Upper lobe of left lung (tissue), 6 donors: ENCODE measurements at regions not wholly inside any gene's neighbourhood (a gene's known extent, or its start where the extent isn't known, plus 50 kb on each side); places are given as distances from the start of the nearest gene placed in this dataset.

Experiments used
- ATAC-seq, 2 donors: fragments of 200-7000 bp; cut with Tn5 transposase; one replicate each; pipeline ENCODE4 v1.9.1; 2022; ENCODE audit warnings: mild to moderate bottlenecking in 2 of 2, moderate library complexity in 2 of 2; ENCODE audit not compliant: low FRiP score in 2 of 2
- DNase-seq, 2 donors: peaks; one replicate each; pipeline ENCODE4 v3.0.0-alpha.2; 2019 to 2020
- H3K27ac ChIP-seq, 4 donors: fragments of 200-600 bp; sonication (generic); one replicate each; pipeline ENCODE4 v1.5.1; 2016 to 2019
- H3K27me3 ChIP-seq, 4 donors: fragments of 200-600 bp; sonication (generic); one replicate each; pipeline ENCODE4 v1.5.1; 2017 to 2019
- H3K36me3 ChIP-seq, 4 donors: fragments of 200-600 bp; sonication (generic); one replicate each; pipeline ENCODE4 v1.5.1; 2016 to 2019
- H3K4me1 ChIP-seq, 4 donors: fragments of 200-600 bp; sonication (generic); one replicate each; pipeline ENCODE4 v1.5.1; 2018 to 2019
- H3K4me3 ChIP-seq, 4 donors: fragments of 200-600 bp; sonication (generic); one replicate each; pipeline ENCODE4 v1.5.1; 2017 to 2019; ENCODE audit warnings: mild to moderate bottlenecking in 2 of 4, moderate library complexity in 1 of 4
- H3K9me3 ChIP-seq, 4 donors: fragments of 200-600 bp; sonication (generic); one replicate each; pipeline ENCODE4 v1.5.1; 2018 to 2019
- CTCF ChIP-seq, 6 experiments: fragments of 450-650 bp in 4 of 6; fragments of 200-600 bp in 2 of 6; sonication (generic) in 2 of 6; IDR thresholded peaks; one replicate each; pipeline ENCODE4 v1.5.1; 2016 to 2019; ENCODE audit warnings: antibody characterized with exemption in 6 of 6
- EP300 ChIP-seq, 4 donors: sonication (generic); formaldehyde crosslinking; IDR thresholded peaks; one replicate each; pipeline ENCODE4 v1.5.1; 2017; ENCODE audit warnings: antibody characterized with exemption in 4 of 4, control low read depth in 2 of 4
- POLR2A ChIP-seq, 4 donors: fragments of 450-650 bp; IDR thresholded peaks; one replicate each; pipeline ENCODE4 v1.5.1; 2016 to 2017; ENCODE audit warnings: antibody characterized with exemption in 4 of 4, mild to moderate bottlenecking in 2 of 4
- POLR2AphosphoS5 ChIP-seq, 2 donors: sonication (generic); formaldehyde crosslinking; IDR thresholded peaks; one replicate each; pipeline ENCODE4 v1.5.1; 2017; ENCODE audit warnings: antibody characterized with exemption in 2 of 2
- WGBS, 2 donors: methylation state at CpG; one replicate each; pipeline ENCODE4 v1.1.5; 2017 to 2018; 5-methylcytosine and 5-hydroxymethylcytosine counted together
- donor health status: DM: no; HTN: no; CAD: no; lungs with moderate emphysema.
- donor health status: DM: no; HTN: yes; CAD: no; lungs with severe emphysema.

GRCh38 chr4:67052814-67053675, 492.3 kb downstream of the CENPC start:
- no peaks in the 10 kb centered on the region for H3K27me3 ChIP-seq
- TF ChIP-seq EP300 (IDR thresholded peaks at IDR 0.05) (no peak), CTCF (IDR thresholded peaks at IDR 0.05) (no peak), POLR2AphosphoS5 (IDR thresholded peaks at IDR 0.05) (no peak), POLR2A (IDR thresholded peaks at IDR 0.05) (no peak)
- H3K4me1 ChIP-seq: no peaks in the 10 kb centered on the region
- WGBS, 2 donors: 72 to 73% methylated on average over 10 of the region's 10 CpGs
- H3K36me3 ChIP-seq: no peaks in the 10 kb centered on the region
- no peak for DNase-seq
- no peaks in the 10 kb centered on the region for H3K9me3 ChIP-seq
- no peak overlapping the region for H3K27ac ChIP-seq
- no peak for ATAC-seq
- H3K4me3 ChIP-seq: no peak overlapping the region

GRCh38 chr4:67051000-67051789, 494.1 kb downstream of the CENPC start:
- Histone ChIP-seq H3K4me1 (no peaks in the 10 kb centered on the region), H3K27ac (no peak overlapping the region), H3K27me3 (no peaks in the 10 kb centered on the region), H3K4me3 (no peak overlapping the region), H3K9me3 (no peaks in the 10 kb centered on the region), H3K36me3 (no peaks in the 10 kb centered on the region)
- ATAC-seq (no peak), DNase-seq (no peak)
- no peak for TF ChIP-seq POLR2A (IDR thresholded peaks at IDR 0.05)
- no peak for TF ChIP-seq POLR2AphosphoS5 (IDR thresholded peaks at IDR 0.05)
- TF ChIP-seq CTCF (IDR thresholded peaks at IDR 0.05): no peak
- 62 to 66% methylated on average over 4 of the region's 4 CpGs for WGBS, 2 donors

GRCh38 chr4:67049446-67049845, 495.9 kb downstream of the CENPC start:
- Histone ChIP-seq H3K36me3 (no peaks in the 10 kb centered on the region), H3K4me3 (no peak overlapping the region), H3K27me3 (no peaks in the 10 kb centered on the region), H3K9me3 (no peaks in the 10 kb centered on the region), H3K4me1 (no peaks in the 10 kb centered on the region), H3K27ac (no peak overlapping the region)
- TF ChIP-seq EP300 (IDR thresholded peaks at IDR 0.05) (no peak), POLR2AphosphoS5 (IDR thresholded peaks at IDR 0.05) (no peak), POLR2A (IDR thresholded peaks at IDR 0.05) (no peak), CTCF (IDR thresholded peaks at IDR 0.05) (no peak)
- DNase-seq (no peak), ATAC-seq (no peak)
- WGBS, 2 donors: 59 to 67% methylated on average over 2 of the region's 2 CpGs

GRCh38 chr4:67048530-67048929, 496.8 kb downstream of the CENPC start:
- Histone ChIP-seq H3K27ac (no peak overlapping the region), H3K9me3 (no peaks in the 10 kb centered on the region), H3K27me3 (no peaks in the 10 kb centered on the region), H3K4me1 (no peaks in the 10 kb centered on the region), H3K4me3 (no peak overlapping the region), H3K36me3 (no peaks in the 10 kb centered on the region)
- ATAC-seq (no peak), DNase-seq (no peak)
- 38 to 44% methylated on average over 2 of the region's 2 CpGs for WGBS, 2 donors
- no peak for TF ChIP-seq CTCF (IDR thresholded peaks at IDR 0.05)
- TF ChIP-seq POLR2A (IDR thresholded peaks at IDR 0.05): no peak
